ENCODE measurements at regions not wholly inside any gene's neighbourhood (a gene's known extent, or its start where the extent isn't known, plus 50 kb on each side); places are given as distances from the start of the nearest gene placed in this dataset.

DNA sequence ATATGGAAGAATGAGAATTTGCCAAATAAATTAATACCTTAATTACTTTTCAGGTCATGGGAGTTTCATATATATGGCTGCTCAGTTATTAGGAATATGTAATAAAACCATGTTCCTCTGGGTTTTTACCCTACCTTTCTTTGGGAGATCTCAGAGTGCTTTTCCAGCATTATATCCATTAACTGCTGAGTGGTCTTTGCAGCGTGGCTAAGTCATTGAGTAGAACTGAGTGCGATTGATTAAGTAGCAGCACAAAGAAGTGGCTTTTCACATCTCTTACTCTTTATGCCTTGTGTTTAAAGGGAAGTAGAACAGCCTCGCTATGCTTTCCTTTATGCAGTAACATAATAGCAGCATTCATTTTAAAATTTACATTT, 340.1 kb downstream of the SNAPC1 start:
- 75% methylated on average over 3 of the region's 3 CpGs for WGBS
- Histone ChIP-seq H3K9ac (ENCODE audit: low read depth in 1 of 2, low read length in 2 of 2) (no peak overlapping the region), H3K4me1 (ENCODE audit: control insufficient read depth in 4 of 4, insufficient read depth in 4 of 4, low read length in 3 of 4) (no peaks in the 10 kb centered on the region), H3K27me3 (ENCODE audit: control insufficient read depth in 4 of 4, insufficient read depth in 4 of 4, low read length in 3 of 4) (no peaks in the 10 kb centered on the region), H3K36me3 (ENCODE audit: control insufficient read depth in 4 of 4, insufficient read depth in 3 of 4, low read depth in 1 of 4, low read length in 3 of 4) (no peaks in the 10 kb centered on the region), H3K27ac (ENCODE audit: low read depth in 1 of 2, low read length in 2 of 2) (no peak overlapping the region), H3K9me3 (ENCODE audit: control insufficient read depth in 4 of 4, low read length in 3 of 4) (no peaks in the 10 kb centered on the region), H3K4me3 (ENCODE audit: low read depth in 1 of 3, low read length in 3 of 3) (no peak overlapping the region)
- TF ChIP-seq RXRA (IDR thresholded peaks at IDR 0.05) (no peak), HNF4G (IDR thresholded peaks at IDR 0.05) (no peak), HNF4A (conservative IDR thresholded peaks at IDR 0.05) (no peak), RAD21 (IDR thresholded peaks at IDR 0.05) (no peak), JUND (IDR thresholded peaks at IDR 0.05) (no peak), YY1 (IDR thresholded peaks at IDR 0.05) (no peak), GABPA (IDR thresholded peaks at IDR 0.05 in 1 of 2, conservative IDR thresholded peaks at IDR 0.05 in 1 of 2) (no peak), TAF1 (conservative IDR thresholded peaks at IDR 0.05) (no peak), EGR1 (IDR thresholded peaks at IDR 0.05; ENCODE audit: low read depth in 2 of 2) (no peak), FOXA1 (IDR thresholded peaks at IDR 0.05) (no peak)
- TF ChIP-seq, protein P1, sequence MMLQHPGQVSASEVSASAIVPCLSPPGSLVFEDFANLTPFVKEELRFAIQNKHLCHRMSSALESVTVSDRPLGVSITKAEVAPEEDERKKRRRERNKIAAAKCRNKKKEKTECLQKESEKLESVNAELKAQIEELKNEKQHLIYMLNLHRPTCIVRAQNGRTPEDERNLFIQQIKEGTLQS (IDR thresholded peaks at IDR 0.05) = no peak
- TF ChIP-seq, protein P2, sequence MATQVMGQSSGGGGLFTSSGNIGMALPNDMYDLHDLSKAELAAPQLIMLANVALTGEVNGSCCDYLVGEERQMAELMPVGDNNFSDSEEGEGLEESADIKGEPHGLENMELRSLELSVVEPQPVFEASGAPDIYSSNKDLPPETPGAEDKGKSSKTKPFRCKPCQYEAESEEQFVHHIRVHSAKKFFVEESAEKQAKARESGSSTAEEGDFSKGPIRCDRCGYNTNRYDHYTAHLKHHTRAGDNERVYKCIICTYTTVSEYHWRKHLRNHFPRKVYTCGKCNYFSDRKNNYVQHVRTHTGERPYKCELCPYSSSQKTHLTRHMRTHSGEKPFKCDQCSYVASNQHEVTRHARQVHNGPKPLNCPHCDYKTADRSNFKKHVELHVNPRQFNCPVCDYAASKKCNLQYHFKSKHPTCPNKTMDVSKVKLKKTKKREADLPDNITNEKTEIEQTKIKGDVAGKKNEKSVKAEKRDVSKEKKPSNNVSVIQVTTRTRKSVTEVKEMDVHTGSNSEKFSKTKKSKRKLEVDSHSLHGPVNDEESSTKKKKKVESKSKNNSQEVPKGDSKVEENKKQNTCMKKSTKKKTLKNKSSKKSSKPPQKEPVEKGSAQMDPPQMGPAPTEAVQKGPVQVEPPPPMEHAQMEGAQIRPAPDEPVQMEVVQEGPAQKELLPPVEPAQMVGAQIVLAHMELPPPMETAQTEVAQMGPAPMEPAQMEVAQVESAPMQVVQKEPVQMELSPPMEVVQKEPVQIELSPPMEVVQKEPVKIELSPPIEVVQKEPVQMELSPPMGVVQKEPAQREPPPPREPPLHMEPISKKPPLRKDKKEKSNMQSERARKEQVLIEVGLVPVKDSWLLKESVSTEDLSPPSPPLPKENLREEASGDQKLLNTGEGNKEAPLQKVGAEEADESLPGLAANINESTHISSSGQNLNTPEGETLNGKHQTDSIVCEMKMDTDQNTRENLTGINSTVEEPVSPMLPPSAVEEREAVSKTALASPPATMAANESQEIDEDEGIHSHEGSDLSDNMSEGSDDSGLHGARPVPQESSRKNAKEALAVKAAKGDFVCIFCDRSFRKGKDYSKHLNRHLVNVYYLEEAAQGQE (IDR thresholded peaks at IDR 0.05) = no peak
- TF ChIP-seq, protein P3, sequence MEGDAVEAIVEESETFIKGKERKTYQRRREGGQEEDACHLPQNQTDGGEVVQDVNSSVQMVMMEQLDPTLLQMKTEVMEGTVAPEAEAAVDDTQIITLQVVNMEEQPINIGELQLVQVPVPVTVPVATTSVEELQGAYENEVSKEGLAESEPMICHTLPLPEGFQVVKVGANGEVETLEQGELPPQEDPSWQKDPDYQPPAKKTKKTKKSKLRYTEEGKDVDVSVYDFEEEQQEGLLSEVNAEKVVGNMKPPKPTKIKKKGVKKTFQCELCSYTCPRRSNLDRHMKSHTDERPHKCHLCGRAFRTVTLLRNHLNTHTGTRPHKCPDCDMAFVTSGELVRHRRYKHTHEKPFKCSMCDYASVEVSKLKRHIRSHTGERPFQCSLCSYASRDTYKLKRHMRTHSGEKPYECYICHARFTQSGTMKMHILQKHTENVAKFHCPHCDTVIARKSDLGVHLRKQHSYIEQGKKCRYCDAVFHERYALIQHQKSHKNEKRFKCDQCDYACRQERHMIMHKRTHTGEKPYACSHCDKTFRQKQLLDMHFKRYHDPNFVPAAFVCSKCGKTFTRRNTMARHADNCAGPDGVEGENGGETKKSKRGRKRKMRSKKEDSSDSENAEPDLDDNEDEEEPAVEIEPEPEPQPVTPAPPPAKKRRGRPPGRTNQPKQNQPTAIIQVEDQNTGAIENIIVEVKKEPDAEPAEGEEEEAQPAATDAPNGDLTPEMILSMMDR (IDR thresholded peaks at IDR 0.05; ENCODE audit: low read depth, low read length, missing input control) = no peak
- TF ChIP-seq, protein P4, sequence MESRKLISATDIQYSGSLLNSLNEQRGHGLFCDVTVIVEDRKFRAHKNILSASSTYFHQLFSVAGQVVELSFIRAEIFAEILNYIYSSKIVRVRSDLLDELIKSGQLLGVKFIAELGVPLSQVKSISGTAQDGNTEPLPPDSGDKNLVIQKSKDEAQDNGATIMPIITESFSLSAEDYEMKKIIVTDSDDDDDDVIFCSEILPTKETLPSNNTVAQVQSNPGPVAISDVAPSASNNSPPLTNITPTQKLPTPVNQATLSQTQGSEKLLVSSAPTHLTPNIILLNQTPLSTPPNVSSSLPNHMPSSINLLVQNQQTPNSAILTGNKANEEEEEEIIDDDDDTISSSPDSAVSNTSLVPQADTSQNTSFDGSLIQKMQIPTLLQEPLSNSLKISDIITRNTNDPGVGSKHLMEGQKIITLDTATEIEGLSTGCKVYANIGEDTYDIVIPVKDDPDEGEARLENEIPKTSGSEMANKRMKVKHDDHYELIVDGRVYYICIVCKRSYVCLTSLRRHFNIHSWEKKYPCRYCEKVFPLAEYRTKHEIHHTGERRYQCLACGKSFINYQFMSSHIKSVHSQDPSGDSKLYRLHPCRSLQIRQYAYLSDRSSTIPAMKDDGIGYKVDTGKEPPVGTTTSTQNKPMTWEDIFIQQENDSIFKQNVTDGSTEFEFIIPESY (IDR thresholded peaks at IDR 0.05) = no peak
- no peak for DNase-seq (ENCODE audit: low spot score)

DNA sequence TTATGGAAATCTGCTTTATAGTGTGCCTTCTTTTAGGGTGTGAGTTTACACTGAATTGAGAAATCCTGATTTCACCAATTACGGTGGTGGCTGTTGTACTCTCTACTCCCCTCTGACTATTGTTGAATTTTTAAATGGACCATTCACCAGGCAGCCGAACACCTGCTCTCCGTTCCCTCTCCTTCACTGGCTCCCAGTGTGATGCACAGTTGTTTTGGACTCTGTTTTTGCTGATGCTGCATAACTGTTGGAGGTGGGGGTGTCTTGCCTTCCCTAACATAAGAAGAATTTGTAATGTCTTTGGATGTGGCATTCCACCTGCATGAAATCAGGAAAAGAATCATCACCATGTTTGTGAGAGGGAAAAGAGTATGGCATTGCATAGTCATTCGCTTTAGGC, 341.2 kb downstream of the SNAPC1 start:
- Histone ChIP-seq H3K4me3 (ENCODE audit: low read depth in 1 of 3, low read length in 3 of 3) (no peak overlapping the region), H3K9ac (ENCODE audit: low read depth in 1 of 2, low read length in 2 of 2) (no peak overlapping the region), H3K27me3 (ENCODE audit: control insufficient read depth in 4 of 4, insufficient read depth in 4 of 4, low read length in 3 of 4) (no peaks in the 10 kb centered on the region), H3K4me1 (ENCODE audit: control insufficient read depth in 4 of 4, insufficient read depth in 4 of 4, low read length in 3 of 4) (no peaks in the 10 kb centered on the region), H3K36me3 (ENCODE audit: control insufficient read depth in 4 of 4, insufficient read depth in 3 of 4, low read depth in 1 of 4, low read length in 3 of 4) (no peaks in the 10 kb centered on the region), H3K9me3 (ENCODE audit: control insufficient read depth in 4 of 4, low read length in 3 of 4) (no peaks in the 10 kb centered on the region), H3K27ac (ENCODE audit: low read depth in 1 of 2, low read length in 2 of 2) (no peak overlapping the region)
- WGBS = 80% methylated on average over 4 of the region's 4 CpGs
- no peak for DNase-seq (ENCODE audit: low spot score)
- TF ChIP-seq SP1 (IDR thresholded peaks at IDR 0.05) = no peak
- TF ChIP-seq, protein P1 (IDR thresholded peaks at IDR 0.05) = no peak
